Muscle of back (tissue), 3 donors: ENCODE measurements at regions not wholly inside any gene's neighbourhood (a gene's known extent, or its start where the extent isn't known, plus 50 kb on each side); places are given as distances from the start of the nearest gene placed in this dataset.
A peak's percentile ranks its signal among the peaks of the same experiment; 100 is the strongest.

Experiments
- DNase-seq, 3 donors: peaks; one replicate each; pipeline versions ENCODE4 v3.0.0 to v3.0.0-alpha.2; 2013

DNA sequence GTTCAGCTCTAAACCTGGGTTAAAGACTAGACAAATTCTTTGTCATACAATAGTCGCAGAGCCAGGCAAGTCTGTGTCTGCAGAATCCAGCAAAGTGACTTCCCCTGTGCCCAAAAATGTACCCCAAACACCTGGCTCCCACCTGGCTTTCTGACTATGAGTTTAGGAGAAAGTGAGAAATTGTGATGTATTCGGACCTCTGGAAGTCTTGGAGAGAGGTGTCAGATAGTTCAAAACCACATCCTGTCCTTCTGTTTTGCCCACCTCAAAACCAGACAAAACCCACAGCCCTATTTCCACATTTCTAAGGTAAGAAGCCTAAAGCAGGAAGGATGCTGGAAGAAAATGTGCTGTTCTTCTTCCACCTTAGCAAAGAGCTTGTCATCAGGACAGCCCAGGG is 63.8 kb upstream of the CLMP start:
- DNase-seq = no peak

GRCh38 chr11:123257370-123257769 is 62.3 kb upstream of the CLMP start:
- no peak for DNase-seq

DNA sequence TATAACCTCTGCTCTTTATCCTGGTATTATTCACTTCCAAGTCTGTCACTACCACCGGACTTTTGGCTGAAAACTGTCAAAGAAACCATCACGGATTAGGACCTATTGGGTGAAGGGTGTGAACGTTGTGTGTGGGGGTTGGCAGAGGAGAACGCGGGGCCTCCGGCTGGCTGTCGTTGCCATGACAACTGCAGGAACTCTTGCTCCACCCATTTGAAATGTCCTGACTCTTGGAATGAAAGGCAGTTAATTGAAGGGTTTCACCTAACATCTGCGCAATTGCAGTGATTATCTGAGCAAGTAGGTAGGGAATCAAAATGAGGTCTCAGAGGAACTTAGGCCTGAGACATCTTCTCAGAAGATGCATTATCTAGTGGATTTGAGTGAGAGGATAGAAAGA is 60.9 kb upstream of the CLMP start:
- no peak for DNase-seq

GRCh38 chr11:123254357-123254756 is 59.3 kb upstream of the CLMP start:
- no peak for DNase-seq

GRCh38 chr11:123253911-123254310 is 58.9 kb upstream of the CLMP start:
- no peak for DNase-seq

DNA sequence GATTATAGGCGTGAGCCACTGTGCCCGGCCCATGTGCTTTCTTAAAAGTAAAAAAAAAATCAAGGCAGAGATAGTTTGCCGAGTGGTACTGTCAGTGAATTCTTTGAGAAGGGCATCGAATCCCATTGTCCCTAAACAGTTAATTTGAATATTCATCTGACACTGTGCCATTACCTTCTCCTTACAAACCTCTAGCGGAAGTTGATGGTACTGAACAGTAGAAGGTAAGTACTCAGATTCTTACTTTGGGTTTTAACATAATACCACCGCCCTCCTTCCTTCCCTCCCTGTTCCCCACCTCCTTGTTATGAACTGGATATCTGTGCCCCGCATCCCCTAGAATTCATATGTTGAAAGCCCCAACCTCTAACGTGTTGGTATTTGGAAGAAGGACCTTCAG is 58.2 kb upstream of the CLMP start:
- no peak for DNase-seq

GRCh38 chr11:123251657-123252344 is 56.8 kb upstream of the CLMP start:
- peak; percentile 35 to 75 (median 56) for DNase-seq

- DNase-seq = no peak
Measured at GRCh38 chr11:123250892-123251656, 56.0 kb upstream of the CLMP start.

DNA sequence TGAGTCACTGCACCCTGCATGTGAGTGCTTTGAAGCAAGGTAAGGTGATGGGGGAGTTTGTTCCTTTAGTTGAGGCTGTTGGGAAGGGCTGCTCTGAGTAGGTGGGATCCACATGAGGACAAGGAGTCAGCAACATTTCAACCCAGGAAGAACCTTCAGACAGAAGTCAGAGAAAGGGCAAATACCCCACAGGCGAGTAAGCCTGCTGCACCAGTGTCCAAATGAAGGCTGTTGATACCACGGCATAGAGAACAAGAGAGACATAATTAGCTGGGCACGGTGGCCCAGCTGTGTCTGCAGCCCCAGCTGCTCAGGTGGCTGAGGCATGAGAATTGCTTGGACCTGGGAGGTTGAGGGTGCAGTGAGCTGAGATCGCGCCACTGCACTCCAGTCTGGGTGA is 54.3 kb upstream of the CLMP start:
- no peak for DNase-seq

- no peak for DNase-seq
Measured at GRCh38 chr11:123247813-123248379, 52.8 kb upstream of the CLMP start.

DNA sequence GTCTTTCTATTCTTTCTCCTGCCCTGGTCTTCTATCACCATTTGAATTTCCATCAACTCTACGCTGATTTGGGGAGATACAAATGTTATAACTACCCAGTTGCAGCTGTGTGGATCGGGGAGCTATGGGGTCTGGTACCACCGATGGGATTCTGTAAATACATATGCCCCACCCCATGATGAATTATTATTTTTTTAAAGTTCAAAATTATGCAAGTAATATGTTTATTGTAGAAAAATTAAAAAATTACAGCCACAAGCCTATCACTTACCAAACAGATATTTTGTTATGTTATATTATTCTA is 52.4 kb upstream of the CLMP start:
- no peak for DNase-seq

DNA sequence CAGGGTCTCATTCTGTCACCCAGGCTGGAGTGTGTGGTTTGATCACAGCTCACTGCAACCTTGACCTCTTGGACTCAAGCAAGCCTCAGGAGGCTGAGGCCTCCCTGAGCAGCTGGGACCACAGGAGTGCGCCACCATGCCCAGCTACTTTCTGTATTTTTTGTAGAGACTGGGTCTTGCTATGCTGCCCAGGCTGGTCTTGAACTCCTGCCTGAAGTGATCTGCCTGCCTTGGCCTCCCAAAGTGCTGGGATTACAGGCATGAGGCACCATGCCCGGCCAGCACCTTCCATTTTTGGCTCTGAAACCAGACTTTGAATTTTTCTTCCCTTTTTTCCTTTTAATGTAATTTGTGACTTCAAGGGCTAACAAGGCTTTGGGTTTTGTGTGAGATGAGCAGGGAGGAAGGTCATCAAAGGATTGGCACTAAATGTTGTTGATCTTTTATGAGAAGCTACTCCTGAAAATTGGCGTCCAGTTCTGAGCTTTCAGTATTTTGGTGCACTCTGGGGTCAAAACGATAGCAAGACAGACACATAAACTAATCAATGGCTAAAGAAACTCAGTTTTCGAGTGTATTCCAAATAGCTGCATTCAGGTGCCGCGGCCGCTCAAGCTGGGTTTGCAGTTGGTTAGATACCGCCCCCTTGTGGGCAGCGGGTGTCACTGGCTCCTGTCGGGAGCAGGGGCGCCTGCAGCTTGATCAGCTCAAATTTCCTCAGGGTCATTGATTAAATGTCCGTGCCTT is 51.9 kb upstream of the CLMP start:
- DNase-seq = peak; percentile 75 to 91 (median 88)

- no peak for DNase-seq
Measured at GRCh38 chr11:123245567-123245966, 50.5 kb upstream of the CLMP start.
